ENCODE measurements at regions not wholly inside any gene's neighbourhood (a gene's known extent, or its start where the extent isn't known, plus 50 kb on each side); places are given as distances from the start of the nearest gene placed in this dataset.
"Not testable (repeated sequence)": the region's sequence is repeated elsewhere in the genome, so short reads cannot be mapped to it uniquely, and the experiment has no call there.

DNA sequence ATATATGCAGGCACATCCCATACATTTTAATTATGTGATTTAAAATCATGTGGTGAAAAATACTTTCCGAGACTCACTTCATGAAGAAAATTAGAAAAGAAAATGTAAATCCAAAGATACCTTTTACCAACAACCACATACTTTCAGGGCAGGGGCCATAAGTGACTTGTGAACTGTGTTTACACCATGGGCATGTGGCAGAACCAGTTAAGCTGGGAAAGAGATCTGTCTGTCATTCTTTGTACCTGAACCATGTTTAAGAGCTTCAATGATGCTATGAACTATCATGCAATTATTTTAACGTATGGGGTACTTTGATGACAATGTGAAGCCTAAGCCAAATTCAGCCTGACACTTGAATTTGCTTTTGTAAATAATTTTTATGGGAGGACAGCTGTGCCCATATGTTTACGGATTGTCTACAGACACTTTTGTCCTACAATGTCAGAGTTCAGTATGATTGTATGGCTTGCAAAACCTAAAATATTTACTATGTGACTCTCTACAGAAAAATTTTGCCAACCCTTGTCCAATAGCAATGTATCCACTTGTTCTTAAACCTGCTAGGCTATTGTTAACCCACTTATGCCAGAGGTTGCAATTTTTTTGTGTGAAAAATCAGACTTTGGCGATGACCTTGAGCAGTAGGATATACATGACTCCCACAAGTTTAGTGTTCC, 654.6 kb downstream of the TNS3 start:
- TF ChIP-seq, protein P1, sequence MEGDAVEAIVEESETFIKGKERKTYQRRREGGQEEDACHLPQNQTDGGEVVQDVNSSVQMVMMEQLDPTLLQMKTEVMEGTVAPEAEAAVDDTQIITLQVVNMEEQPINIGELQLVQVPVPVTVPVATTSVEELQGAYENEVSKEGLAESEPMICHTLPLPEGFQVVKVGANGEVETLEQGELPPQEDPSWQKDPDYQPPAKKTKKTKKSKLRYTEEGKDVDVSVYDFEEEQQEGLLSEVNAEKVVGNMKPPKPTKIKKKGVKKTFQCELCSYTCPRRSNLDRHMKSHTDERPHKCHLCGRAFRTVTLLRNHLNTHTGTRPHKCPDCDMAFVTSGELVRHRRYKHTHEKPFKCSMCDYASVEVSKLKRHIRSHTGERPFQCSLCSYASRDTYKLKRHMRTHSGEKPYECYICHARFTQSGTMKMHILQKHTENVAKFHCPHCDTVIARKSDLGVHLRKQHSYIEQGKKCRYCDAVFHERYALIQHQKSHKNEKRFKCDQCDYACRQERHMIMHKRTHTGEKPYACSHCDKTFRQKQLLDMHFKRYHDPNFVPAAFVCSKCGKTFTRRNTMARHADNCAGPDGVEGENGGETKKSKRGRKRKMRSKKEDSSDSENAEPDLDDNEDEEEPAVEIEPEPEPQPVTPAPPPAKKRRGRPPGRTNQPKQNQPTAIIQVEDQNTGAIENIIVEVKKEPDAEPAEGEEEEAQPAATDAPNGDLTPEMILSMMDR (IDR thresholded peaks at IDR 0.05), result no peak
- TF ChIP-seq POLR2A (IDR thresholded peaks at IDR 0.05), result no peak
- no peak overlapping the region for H3K4me3 ChIP-seq (ENCODE audit: low read depth, poor library complexity, severe bottlenecking)
- DNase-seq (ENCODE audit: low spot score in 2 of 2), result no peak
- intact Hi-C loops (cut with DNase I; ENCODE audit: low total_unique reads), result no loop called here
- WGBS, 2 donors, result 89 to 94% methylated on average over 4 of the region's 4 CpGs

DNA sequence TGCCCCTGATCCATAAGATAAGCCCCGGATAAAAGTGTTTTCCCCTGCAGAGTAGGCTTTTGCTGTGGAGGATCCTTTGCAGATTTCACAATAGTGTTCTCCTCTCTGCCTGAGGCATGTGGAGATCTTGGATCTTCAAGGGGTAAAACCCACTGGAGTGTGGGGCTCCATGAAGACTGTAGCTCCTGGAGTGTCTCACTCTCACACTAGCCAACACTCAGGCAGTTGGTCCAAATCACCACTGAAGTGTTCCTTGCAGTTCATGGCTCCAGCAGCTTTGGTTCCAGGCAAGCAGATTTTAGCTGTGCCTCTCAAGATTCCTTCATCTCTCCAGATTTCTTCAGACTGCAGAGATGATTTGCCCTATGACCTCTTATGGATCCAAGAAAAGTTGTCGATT, 665.3 kb downstream of the TNS3 start:
- no peak for TF ChIP-seq POLR2A (IDR thresholded peaks at IDR 0.05)
- TF ChIP-seq, protein P1 (IDR thresholded peaks at IDR 0.05), result no peak
- H3K4me3 ChIP-seq (ENCODE audit: low read depth, poor library complexity, severe bottlenecking), result no peak overlapping the region
- 66 to 71% methylated on average over 2 of the region's 2 CpGs for WGBS, 2 donors
- intact Hi-C loops (cut with DNase I; ENCODE audit: low total_unique reads), result no loop called here
- no peak for DNase-seq (ENCODE audit: low spot score in 2 of 2)

DNA sequence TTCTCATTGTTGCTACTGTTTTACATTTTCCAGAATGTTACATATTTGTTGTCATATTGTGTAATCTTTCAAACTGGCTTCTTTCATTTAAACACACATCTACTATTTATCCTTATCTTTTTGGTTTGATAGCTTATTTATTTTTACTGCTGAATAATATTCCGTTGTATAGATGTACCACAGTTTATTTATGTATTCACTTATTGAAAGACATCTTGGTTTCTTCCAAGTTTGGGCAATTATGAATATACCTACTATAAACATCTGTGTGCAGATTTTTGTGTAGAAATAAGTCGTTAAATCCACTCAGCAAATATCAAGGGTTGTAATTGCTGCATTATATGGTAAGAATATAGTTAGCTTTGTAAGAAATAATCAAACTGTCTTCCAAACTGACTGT, 669.2 kb downstream of the TNS3 start:
- H3K4me3 ChIP-seq (ENCODE audit: low read depth, poor library complexity, severe bottlenecking), result no peak overlapping the region
- DNase-seq (ENCODE audit: low spot score in 2 of 2), result no peak
- TF ChIP-seq, protein P1 (IDR thresholded peaks at IDR 0.05), result no peak
- no peak for TF ChIP-seq POLR2A (IDR thresholded peaks at IDR 0.05)
- WGBS, 2 donors, result 72 to 86% methylated on average over 2 of the region's 2 CpGs
- intact Hi-C loops (cut with DNase I; ENCODE audit: low total_unique reads), result no loop called here

DNA sequence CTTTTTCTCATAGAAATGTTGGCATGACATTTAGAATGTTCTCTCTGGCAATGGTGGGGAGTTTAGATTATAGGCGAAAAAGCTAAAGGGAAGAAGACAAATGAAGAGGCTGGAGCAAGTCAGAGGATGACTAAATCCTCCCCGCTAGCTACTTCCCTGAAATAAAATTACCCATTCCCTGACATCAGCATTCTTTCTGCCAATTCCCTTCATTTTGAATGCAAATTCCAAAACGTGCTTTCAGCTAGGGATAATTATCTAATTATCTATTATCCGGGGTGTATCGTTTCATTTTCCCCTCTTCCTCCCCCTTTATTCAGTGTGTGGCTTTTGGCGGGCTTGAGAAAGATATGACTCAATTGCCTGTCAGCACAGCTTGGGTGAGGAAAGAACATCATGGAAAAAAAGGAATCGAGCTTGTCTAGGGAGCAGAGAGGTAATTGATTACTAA, 672.3 kb downstream of the TNS3 start:
- no peak for DNase-seq (ENCODE audit: low spot score in 2 of 2)
- no peak overlapping the region for H3K4me3 ChIP-seq (ENCODE audit: low read depth, poor library complexity, severe bottlenecking)
- WGBS, 2 donors, result 28 to 39% methylated on average over 7 of the region's 7 CpGs
- intact Hi-C loops (cut with DNase I; ENCODE audit: low total_unique reads), result no loop called here
- TF ChIP-seq POLR2A (IDR thresholded peaks at IDR 0.05), result no peak
- TF ChIP-seq, protein P1 (IDR thresholded peaks at IDR 0.05), result no peak

DNA sequence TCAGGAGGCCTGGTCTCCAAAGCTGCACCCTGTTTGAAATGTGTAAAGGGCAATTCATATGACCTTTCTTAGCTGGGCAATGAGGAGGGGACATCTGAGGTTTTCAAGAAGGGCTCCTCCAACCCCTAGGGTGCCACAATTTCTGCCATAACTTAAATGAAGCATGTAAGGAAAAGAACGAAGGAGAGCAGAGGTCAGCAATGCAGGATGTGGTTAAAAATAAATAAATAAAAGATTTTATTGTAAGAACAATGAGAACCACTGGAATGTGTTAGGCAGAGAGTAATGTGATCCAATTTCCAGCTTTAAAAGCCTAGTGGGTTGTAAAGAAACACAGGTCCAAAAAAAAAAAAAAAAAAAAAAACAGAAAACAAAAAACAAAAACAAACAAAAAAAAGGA, 673.1 kb downstream of the TNS3 start:
- DNase-seq (ENCODE audit: low spot score in 2 of 2), result no peak
- WGBS, 2 donors, result 56 to 59% methylated on average over 1 of the region's 1 CpG
- intact Hi-C loops (cut with DNase I; ENCODE audit: low total_unique reads), result no loop called here
- TF ChIP-seq, protein P1 (IDR thresholded peaks at IDR 0.05), result no peak
- no peak for TF ChIP-seq POLR2A (IDR thresholded peaks at IDR 0.05)
- H3K4me3 ChIP-seq (ENCODE audit: low read depth, poor library complexity, severe bottlenecking), result no peak overlapping the region

DNA sequence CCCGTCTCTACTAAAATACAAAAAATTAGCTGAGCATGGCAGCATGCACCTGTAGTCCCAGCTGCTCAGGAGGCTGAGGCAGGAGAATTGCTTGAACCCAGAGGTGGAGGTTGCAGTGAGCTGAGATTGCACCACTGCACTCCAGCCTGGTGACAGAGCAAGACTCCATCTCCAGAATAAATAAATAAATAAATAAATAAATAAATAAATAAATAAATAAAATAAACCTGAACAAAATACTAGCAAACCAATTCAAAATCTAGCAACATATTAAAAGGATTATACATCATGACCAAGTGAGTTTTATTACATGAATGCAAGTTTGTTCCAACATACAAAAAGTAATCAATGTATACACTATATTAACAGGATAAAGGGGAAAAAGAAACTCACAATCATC, 677.4 kb downstream of the TNS3 start:
- intact Hi-C loops (cut with DNase I; ENCODE audit: low total_unique reads), result not testable (repeated sequence)

More for the DNA sequence above, 677.4 kb downstream of the TNS3 start:
- not testable (repeated sequence) for H3K4me3 ChIP-seq (ENCODE audit: low read depth, poor library complexity, severe bottlenecking); DNase-seq (ENCODE audit: low spot score in 2 of 2)
- WGBS, 2 donors, result 93 to 100% methylated on average over 1 of the region's 1 CpG
